Stomach smooth muscle (tissue), 2 donors: ENCODE measurements at regions not wholly inside any gene's neighbourhood (a gene's known extent, or its start where the extent isn't known, plus 50 kb on each side); places are given as distances from the start of the nearest gene placed in this dataset.
A peak's percentile ranks its signal among the peaks of the same experiment; 100 is the strongest.
"Not testable (repeated sequence)": the region's sequence is repeated elsewhere in the genome, so short reads cannot be mapped to it uniquely, and the experiment has no call there.

Experiments used
- H3K27ac ChIP-seq: one replicate; pipeline ENCODE4 v1.7.0; 2013; ENCODE audit warnings: mild to moderate bottlenecking, low read length, inconsistent platforms
- H3K27me3 ChIP-seq, 2 donors: one replicate each; pipeline ENCODE4 v1.7.0; 2013; ENCODE audit warnings: low read length in 2 of 2; ENCODE audit not compliant: insufficient read depth in 2 of 2, control insufficient read depth in 1 of 2
- H3K36me3 ChIP-seq, 2 donors: one replicate each; pipeline ENCODE4 v1.7.0; 2013; ENCODE audit warnings: low read length in 2 of 2; ENCODE audit not compliant: control insufficient read depth in 2 of 2, insufficient read depth in 2 of 2
- H3K4me1 ChIP-seq: one replicate; pipeline ENCODE4 v1.7.0; 2013; ENCODE audit warnings: low read length; ENCODE audit not compliant: control insufficient read depth, insufficient read depth
- H3K4me3 ChIP-seq, 2 donors: one replicate each; pipeline ENCODE4 v1.7.0; 2013; ENCODE audit warnings: low read length in 2 of 2
- H3K9ac ChIP-seq, 2 donors: one replicate each; pipeline ENCODE4 v1.7.0; 2013; ENCODE audit warnings: low read length in 2 of 2, mild to moderate bottlenecking in 1 of 2
- H3K9me3 ChIP-seq, 2 donors: one replicate each; pipeline ENCODE4 v1.7.0; 2013; ENCODE audit warnings: low read length in 2 of 2; ENCODE audit not compliant: control insufficient read depth in 2 of 2
- donor health status: healthy.
- donor health status: Pancreatic carcinoma.

- no peaks in the 10 kb centered on the region for H3K36me3 ChIP-seq
- no peak overlapping the region for H3K27ac ChIP-seq
- H3K27me3 ChIP-seq = no peaks in the 10 kb centered on the region
- peak overlapping the region in 1 of 2 donors; percentile 21 for H3K9ac ChIP-seq
- H3K9me3 ChIP-seq = no peaks in the 10 kb centered on the region
- peak overlapping the region; percentile 57 to 66 for H3K4me3 ChIP-seq
- H3K4me1 ChIP-seq = peaks cover 9% of the 10 kb centered on the region
Measured at GRCh38 chr6:125611573-125612344, 137.7 kb upstream of the HEY2 start.

- no peaks in the 10 kb centered on the region for H3K27me3 ChIP-seq
- H3K27ac ChIP-seq = no peak overlapping the region
- H3K4me1 ChIP-seq = peaks cover 9% of the 10 kb centered on the region
- H3K9ac ChIP-seq = no peak overlapping the region
- no peaks in the 10 kb centered on the region for H3K9me3 ChIP-seq
- peak overlapping the region in 1 of 2 donors; percentile 66 for H3K4me3 ChIP-seq
- H3K36me3 ChIP-seq = no peaks in the 10 kb centered on the region
Measured at GRCh38 chr6:125612345-125612846, 137.0 kb upstream of the HEY2 start.

- Histone ChIP-seq H3K9ac (no peak overlapping the region), H3K9me3 (no peaks in the 10 kb centered on the region), H3K36me3 (no peaks in the 10 kb centered on the region), H3K4me1 (no peaks in the 10 kb centered on the region), H3K27me3 (no peaks in the 10 kb centered on the region), H3K27ac (no peak overlapping the region), H3K4me3 (no peak overlapping the region)
Measured at GRCh38 chr6:125618629-125619028, 130.8 kb upstream of the HEY2 start.

DNA sequence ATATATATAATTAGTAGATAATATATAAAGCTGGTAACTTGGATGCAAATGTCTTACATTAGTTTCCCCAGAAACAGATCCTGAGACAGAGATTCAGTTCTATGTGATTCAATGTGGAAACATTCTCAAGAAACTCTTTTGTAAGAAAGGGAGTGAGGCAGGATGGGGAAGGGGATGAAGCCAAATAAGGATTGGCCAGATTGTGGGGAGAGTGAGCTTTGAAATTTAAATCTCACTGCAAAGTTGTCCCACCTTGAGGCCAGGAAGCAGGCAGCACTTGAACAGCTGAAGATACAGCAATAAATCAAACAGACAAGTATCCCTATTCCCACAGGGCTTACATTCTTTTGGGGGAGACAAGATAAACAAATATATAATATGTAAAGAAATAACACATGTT lies 126.3 kb upstream of the HEY2 start:
- no peaks in the 10 kb centered on the region for H3K4me1 ChIP-seq
- H3K9me3 ChIP-seq = no peaks in the 10 kb centered on the region
- no peaks in the 10 kb centered on the region for H3K36me3 ChIP-seq
- no peak overlapping the region for H3K27ac ChIP-seq
- no peak overlapping the region for H3K9ac ChIP-seq
- no peaks in the 10 kb centered on the region for H3K27me3 ChIP-seq
- no peak overlapping the region for H3K4me3 ChIP-seq

DNA sequence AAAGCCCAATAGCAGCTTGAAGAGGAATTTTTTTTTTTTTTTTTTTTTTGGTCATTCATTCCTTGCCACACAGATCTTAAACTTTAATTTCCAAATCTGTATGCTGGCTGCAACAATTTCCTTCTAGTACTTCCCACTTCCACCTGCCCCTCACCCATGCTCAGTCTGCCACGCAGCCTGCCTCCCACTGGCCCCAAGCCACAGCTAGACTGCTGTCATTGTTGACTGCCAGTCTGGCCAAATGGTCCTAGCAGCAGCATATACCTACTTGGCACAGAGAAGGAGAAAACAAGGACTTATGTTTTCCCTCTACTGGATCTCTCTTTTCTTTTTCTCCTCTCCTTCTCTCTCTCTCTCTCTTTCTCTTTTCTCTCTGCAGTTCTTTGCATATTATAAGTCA lies 118.3 kb upstream of the HEY2 start:
- H3K4me1 ChIP-seq = no peaks in the 10 kb centered on the region
- no peaks in the 10 kb centered on the region for H3K36me3 ChIP-seq
- no peak overlapping the region for H3K27ac ChIP-seq
- H3K4me3 ChIP-seq = no peak overlapping the region
- H3K9ac ChIP-seq = no peak overlapping the region
- H3K27me3 ChIP-seq = no peaks in the 10 kb centered on the region
- no peaks in the 10 kb centered on the region for H3K9me3 ChIP-seq

DNA sequence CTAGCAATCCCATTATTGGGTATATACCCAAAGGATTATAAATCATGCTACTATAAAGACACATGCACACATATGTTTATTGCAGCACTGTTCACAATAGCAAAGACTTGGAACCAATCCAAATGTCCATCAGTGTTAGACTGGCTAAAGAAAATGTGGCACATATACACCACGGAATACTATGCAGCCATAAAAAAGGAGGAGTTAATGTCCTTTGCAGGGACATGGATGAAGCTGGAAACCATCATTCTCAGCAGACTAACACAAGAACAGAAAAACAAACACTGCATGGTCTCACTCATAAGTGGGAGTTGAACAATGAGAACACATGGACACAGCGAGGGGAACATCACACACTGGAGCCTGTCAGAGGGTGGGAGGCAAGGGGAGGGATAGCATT lies 113.4 kb upstream of the HEY2 start:
- H3K9me3 ChIP-seq, H3K9ac ChIP-seq, H3K4me3 ChIP-seq, H3K27ac ChIP-seq, H3K36me3 ChIP-seq, H3K27me3 ChIP-seq, H3K4me1 ChIP-seq: not testable (repeated sequence)

DNA sequence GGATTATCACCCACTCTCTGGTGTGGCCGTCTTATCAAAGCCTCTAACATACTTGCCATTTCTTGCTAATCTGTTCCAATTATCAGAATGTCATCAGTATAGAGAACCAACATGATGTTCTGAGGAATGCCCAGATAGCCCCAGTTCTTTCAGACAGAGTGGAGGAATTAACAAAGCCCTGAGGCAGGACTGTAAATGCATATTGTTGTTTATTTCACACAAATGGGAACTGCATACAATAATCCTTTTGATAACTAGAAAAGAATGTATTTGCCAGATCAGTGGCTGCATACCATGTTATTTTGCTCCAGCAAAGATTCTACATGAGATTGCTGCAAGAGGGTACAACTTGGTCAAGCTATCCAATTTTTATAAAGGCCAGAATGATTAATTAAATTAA lies 112.8 kb upstream of the HEY2 start:
- Histone ChIP-seq H3K27ac (no peak overlapping the region), H3K9ac (no peak overlapping the region), H3K4me1 (no peaks in the 10 kb centered on the region), H3K4me3 (no peak overlapping the region), H3K9me3 (no peaks in the 10 kb centered on the region), H3K27me3 (no peaks in the 10 kb centered on the region), H3K36me3 (no peaks in the 10 kb centered on the region)

DNA sequence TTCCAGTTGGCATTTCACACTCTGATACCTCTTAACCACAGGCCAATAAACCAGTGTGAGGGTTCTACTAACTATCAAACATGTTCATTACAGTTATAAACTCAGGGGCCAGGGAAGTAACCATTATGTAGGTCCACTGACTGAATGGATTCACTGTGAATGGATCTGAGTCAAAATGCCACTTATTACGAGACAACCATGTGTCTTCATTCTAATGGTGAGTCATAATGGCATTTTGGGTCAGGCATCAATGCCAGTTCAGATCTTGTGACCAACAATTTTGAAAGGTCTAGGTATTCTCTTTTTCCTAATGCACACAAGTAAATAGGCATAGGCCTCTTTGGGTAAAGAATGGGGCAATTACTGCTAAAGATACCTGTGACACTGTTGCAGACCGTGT lies 112.2 kb upstream of the HEY2 start:
- no peaks in the 10 kb centered on the region for H3K9me3 ChIP-seq
- H3K9ac ChIP-seq = no peak overlapping the region
- H3K27ac ChIP-seq = no peak overlapping the region
- no peaks in the 10 kb centered on the region for H3K36me3 ChIP-seq
- H3K4me1 ChIP-seq = no peaks in the 10 kb centered on the region
- H3K4me3 ChIP-seq = no peak overlapping the region
- no peaks in the 10 kb centered on the region for H3K27me3 ChIP-seq

DNA sequence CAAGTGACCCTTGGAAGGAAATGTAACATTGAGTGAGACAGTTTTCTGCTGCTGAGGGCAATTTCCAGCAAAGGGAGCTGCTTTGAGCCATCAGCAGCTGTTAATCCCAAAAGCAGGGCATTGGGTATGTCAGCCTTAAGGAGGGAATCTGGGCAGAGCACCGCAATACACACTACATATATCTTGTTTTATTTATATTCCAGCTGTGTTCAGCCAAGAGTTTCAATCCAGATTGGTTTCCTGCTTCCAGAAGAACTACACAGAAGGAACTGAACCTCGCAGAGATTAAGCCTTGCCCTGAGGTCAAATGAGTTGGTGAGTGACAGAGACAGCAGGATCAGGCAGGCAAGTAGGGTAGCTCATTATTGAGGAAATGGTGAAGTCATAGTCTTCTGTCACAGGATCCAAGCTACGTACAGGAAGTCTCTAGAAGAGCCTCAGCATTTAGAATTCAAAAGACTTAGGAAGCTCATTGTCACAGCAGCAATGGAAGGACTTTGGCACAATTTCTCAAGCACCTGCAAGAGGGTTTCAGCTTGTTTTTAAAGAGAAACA lies 109.9 kb upstream of the HEY2 start:
- Histone ChIP-seq H3K9ac (no peak overlapping the region), H3K27me3 (no peaks in the 10 kb centered on the region), H3K4me3 (no peak overlapping the region), H3K4me1 (no peaks in the 10 kb centered on the region), H3K27ac (no peak overlapping the region), H3K9me3 (no peaks in the 10 kb centered on the region), H3K36me3 (no peaks in the 10 kb centered on the region)

- no peak overlapping the region for H3K27ac ChIP-seq
Measured at GRCh38 chr6:125640441-125641150, 108.8 kb upstream of the HEY2 start.

More at GRCh38 chr6:125640441-125641150, 108.8 kb upstream of the HEY2 start:
- Histone ChIP-seq H3K9ac (no peak overlapping the region), H3K4me1 (no peaks in the 10 kb centered on the region), H3K27me3 (no peaks in the 10 kb centered on the region), H3K9me3 (no peaks in the 10 kb centered on the region), H3K36me3 (no peaks in the 10 kb centered on the region), H3K4me3 (no peak overlapping the region)
